Peyer's patch (tissue), 4 donors: ENCODE measurements at regions not wholly inside any gene's neighbourhood (a gene's known extent, or its start where the extent isn't known, plus 50 kb on each side); places are given as distances from the start of the nearest gene placed in this dataset.

Source experiments
- CTCF ChIP-seq, 6 experiments: fragments of 450-650 bp in 4 of 6; fragments of 200-600 bp in 2 of 6; sonication (generic) in 1 of 6; IDR thresholded peaks; one replicate each; pipeline ENCODE4 v1.5.1; 2017 to 2019; ENCODE audit warnings: antibody characterized with exemption in 6 of 6, mild to moderate bottlenecking in 3 of 6, moderate library complexity in 1 of 6
- POLR2A ChIP-seq, 2 donors: fragments of 450-650 bp; IDR thresholded peaks; one replicate each; pipeline ENCODE4 v1.5.1; 2017; ENCODE audit warnings: antibody characterized with exemption in 2 of 2, mild to moderate bottlenecking in 2 of 2, moderate library complexity in 2 of 2

DNA sequence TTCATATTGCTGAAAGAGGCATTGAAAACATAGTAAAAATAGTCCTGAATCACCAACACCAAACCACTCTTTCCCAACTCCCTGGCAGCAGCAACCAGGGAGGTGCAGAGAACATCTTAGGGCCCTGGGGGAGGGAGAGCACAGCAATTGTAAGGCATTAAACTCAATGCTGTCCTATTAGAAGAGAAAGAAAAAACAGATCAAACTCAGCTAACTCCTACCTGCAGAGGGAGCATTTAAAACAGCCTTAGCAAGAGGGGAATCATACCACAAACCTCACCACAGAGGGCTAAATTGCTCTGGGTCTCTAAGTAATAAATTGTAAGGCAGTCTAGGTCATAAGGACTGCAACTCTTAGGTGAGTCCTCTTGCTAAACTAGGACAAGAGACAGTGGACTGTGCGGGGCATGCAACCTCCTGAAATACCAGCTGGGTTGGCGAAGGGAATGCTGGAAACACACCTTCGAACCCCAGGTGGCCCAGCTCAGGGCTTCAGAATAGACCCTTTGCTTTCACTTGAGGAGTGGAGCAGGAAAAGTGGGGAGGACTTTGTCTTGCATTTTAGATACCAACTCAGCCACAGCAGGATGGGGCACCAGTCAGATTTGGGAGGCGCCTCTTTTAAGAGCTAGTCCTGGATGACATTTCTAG is 697.1 kb upstream of the FAT3 start:
- TF ChIP-seq POLR2A (IDR thresholded peaks at IDR 0.05) = no peak
- TF ChIP-seq CTCF (IDR thresholded peaks at IDR 0.05) = no peak
